GM19043 (cell line): ENCODE measurements at regions not wholly inside any gene's neighbourhood (a gene's known extent, or its start where the extent isn't known, plus 50 kb on each side); places are given as distances from the start of the nearest gene placed in this dataset.
"Not testable (repeated sequence)": the region's sequence is repeated elsewhere in the genome, so short reads cannot be mapped to it uniquely, and the experiment has no call there.

ENCODE experiments used
- ATAC-seq: cut with Tn5 transposase; IDR thresholded peaks from one replicate; pipeline ENCODE4 v1.9.1; 2021; ENCODE audit warnings: low read depth; ENCODE audit not compliant: unreplicated experiment

DNA sequence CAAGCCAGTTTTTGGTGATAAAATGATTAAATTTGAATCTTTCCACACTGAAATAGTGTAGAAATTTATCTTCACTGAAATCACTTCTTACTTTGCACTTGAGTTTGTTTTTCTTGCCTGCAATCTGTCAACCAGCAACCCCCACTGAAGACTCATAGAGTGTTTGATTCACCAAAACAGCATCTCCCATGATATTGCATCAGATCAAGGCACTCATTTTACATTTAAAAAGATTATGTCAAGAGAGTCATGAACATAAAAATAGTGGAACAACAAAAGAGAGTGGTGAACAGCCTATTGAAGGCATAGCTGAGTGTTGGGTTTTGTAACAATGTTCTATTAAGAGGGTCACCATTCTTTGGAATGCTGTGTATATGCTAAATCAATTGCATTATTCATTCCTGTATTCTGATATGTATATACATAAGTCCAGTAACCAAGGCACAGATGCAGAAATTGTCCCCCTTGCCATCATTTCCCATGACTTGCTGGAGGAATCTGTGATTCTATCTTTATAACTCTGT, 1934.9 kb downstream of the ARAP2 start:
- ATAC-seq = no peak

GRCh38 chr4:34318773-34319172, 1925.5 kb downstream of the ARAP2 start:
- no peak for ATAC-seq

DNA sequence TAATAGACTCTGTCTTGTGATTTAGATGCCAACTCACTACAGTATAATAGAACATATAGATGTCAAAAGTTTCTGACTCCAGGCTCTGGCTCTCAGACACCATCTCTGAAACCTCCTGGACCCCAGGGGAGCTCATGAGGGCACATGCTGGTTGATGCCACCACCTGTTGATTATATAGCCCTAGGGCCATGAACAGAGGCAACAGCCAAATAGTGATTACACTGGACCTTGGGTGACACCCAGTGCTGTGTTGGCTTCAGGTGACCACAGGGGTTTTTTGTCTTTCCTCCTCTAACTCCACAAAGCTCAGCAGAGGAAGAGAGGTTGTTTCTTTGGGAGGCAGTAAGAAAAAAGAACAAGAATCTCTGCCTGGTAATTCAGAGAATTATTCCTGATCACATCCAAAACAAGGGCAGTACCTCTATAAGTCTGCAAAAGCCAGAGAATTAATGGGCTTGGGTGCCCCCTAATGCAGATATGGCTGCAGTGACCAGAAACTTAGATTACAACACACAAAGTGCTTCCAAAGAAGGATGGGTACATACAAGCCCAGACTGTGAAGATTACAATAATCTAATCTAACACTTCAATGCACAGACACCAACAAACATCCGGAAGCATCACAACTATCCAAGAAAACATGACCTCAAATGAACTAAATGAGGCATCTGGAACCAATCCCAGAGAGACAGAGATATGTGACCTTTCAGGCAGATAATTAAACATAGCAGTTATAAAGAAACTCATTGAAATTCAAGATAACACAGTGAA, 1920.6 kb downstream of the ARAP2 start:
- no peak for ATAC-seq

DNA sequence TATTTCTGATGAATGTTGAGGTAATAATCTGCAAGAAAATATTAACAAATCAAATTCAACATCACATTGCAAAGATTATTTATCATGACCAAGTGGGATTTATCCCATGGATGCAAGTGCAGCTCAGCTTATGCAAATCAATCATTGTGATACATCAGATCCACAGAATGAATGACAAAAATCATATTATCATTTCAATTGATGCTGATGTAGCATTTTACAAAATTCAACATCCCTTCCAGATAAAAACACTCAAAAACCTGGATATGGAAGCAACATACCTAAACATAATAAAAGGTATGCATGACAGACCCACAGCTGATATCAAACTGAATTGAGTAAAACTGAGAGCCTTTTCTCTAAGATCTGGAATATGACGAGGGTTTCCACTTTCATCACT, 1915.4 kb downstream of the ARAP2 start:
- ATAC-seq = no peak

GRCh38 chr4:34335156-34335555, 1909.2 kb downstream of the ARAP2 start:
- not testable (repeated sequence) for ATAC-seq

- ATAC-seq = not testable (repeated sequence)
Measured at GRCh38 chr4:34335556-34335955, 1908.8 kb downstream of the ARAP2 start.

DNA sequence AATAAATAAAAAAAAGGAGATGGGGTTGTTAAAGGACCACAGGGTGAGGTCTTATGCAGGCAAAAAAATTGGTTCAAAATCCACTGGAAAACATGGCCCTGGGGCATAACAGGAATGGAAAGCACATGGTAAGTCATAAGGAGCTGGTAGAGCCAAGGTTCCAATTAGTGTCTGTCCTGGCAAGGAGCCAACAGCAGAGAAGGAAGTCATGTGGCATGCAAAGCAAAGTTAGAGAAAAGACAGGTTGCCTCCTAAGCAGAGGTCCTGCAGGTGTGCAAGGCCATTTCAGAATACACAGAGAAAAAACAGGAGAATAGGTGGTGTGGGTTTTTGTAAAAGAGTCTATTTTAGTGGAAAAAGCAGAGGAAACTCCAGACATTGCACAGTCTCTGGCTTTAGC, 1881.7 kb downstream of the ARAP2 start:
- ATAC-seq = no peak

GRCh38 chr4:34363842-34364241, 1880.5 kb downstream of the ARAP2 start:
- ATAC-seq = no peak

DNA sequence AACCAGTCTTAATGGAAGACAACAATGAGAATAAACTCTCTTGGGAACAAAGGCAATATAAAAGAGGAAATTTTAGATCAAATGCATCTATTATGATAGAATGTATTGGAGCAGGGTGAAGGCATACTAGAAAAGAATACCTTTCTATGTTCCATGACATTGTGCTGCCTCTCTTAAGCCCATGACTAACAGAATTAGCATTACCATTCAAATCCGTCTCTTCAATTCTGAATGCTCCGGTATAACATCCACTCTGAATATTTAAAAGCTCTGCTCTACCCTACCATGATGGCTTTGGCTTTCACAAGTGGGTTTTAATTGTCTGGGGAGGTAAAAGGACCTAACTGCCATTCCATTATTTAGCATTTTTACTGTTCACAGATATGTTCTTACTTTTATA, 1878.4 kb downstream of the ARAP2 start:
- no peak for ATAC-seq

DNA sequence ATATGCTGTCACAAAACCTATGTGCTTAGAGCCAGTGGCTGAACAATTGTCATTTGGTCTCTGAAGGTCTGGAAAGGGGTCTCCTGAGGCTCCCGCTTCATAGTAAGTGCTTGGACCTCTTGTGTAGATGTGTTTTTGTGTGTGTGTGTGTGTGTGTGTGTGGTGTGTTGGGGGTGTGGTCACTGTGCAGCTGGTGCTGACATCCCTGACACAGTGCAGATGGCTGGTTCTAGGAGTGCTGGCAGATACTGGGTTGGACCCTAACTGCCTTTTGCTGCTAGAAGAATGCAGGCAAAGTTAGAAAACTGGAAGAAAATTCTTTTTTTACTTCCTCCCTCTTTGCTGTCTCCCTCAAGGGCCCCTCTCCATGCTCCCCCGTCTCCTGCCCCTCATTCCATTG, 1872.6 kb downstream of the ARAP2 start:
- no peak for ATAC-seq

DNA sequence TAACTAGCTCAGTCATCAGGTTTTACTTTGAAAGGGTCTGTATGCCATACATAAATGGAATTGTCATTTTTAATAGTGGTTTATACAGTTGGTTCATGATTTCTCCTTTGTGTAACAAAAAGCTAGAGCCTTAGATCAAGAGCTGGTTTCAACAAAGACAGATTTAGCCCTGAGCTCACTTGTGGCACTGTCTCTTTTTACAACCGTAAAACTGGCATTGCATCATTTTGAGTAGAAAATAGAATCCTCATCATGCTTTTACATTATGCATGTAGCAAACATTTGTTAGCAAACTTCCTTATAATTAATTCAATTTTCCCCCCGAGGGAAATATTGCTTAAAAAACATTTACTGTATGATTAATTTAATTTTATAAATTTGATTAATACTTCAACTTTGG, 1871.5 kb downstream of the ARAP2 start:
- ATAC-seq = no peak

GRCh38 chr4:34373456-34373855, 1870.9 kb downstream of the ARAP2 start:
- ATAC-seq = no peak

DNA sequence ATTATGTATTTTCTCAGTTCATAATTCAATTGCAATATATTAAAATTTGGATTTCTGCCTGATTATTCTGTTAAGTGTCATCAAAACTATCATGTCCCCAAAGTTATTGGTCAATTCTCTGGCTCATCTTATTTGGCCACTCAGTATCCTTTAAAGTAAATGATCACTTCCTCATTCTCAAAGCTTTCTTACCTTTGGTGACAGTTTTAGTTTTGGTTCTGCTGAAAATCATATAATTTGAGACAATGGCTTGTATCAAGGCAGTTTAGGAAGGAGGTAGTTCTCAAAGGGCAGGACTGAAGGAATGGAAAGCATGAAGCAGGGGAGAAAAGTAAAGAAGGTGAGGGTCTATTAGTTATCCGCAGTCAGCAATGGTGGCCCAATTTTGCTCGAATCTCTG, 1832.1 kb downstream of the ARAP2 start:
- no peak for ATAC-seq

DNA sequence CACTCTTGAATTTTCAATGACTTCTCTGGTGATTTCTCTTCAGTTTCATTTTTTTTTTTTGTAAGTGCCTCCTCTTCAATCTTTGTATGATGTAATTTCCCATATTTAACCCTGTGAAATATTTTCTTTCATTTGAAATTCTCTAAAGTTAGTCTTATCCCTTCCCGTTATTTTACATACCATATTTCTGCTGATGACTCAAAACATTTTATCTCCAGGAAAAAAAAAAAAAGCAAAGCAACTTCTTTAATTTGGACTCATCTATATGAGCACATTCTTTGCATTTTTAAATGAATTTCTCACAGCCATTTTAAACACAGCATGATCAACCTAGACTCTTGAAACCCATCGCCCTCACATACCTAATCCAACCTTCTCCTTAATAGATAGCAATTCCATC, 1831.4 kb downstream of the ARAP2 start:
- ATAC-seq = no peak

DNA sequence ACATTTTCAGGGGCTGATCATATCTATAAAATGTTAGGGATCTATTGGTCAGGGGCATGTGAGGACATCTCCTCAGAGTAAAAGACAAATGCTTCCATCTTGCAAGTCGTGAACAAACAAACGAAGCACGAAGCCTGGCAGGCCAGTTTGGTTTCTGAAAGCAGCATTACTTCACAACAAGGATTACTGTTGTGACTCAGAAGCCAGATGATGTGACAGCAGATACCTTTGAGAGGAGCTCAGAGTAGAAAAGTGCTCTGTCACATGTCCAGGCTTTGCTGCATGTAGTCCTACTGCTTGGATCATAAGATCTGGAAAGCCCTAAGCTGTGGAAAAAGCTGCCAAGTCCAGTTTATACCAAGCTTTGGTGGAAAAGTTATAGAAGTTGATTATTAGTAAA, 1827.2 kb downstream of the ARAP2 start:
- no peak for ATAC-seq

- no peak for ATAC-seq
Measured at GRCh38 chr4:34419871-34420270, 1824.4 kb downstream of the ARAP2 start.

- no peak for ATAC-seq
Measured at GRCh38 chr4:34422472-34423175, 1821.7 kb downstream of the ARAP2 start.

GRCh38 chr4:34432706-34433105, 1811.6 kb downstream of the ARAP2 start:
- no peak for ATAC-seq

DNA sequence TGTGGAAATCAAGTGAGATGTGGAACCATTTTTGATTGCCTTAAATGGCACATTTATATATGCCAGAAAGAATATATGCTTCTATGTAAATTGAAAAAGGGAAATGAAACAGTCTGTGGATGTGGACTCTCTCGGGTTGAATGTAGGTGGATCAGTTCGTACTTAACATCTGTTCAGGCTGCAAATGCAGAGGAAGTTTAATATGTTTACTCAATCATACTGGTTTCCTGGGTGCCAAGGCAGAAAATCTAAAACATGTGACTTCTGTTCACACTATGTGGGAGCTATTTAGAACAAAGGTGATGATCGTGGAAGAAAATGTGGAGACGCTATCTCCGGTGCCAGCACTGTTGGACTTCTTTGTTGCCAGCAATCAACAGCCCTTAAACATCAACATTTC, 1809.9 kb downstream of the ARAP2 start:
- ATAC-seq = not testable (repeated sequence)

DNA sequence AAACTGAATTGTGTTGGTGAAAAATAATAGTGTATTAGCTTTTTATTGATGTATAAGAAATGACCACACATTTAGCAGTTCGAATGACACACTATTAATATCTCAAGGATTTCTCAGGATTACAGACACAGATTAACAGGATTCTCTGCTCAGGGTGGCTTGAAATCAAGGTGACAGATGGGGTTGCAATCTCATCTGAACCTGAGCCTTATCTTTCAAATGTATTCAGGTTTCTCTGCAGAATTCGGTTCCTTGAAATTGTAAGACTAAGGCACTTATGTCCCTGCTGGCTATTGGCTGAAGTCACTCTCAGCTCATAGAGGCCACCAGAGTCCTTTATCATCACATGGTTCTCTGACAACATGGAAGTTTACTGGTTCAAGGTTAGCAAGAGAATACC, 1780.1 kb downstream of the ARAP2 start:
- ATAC-seq = no peak

DNA sequence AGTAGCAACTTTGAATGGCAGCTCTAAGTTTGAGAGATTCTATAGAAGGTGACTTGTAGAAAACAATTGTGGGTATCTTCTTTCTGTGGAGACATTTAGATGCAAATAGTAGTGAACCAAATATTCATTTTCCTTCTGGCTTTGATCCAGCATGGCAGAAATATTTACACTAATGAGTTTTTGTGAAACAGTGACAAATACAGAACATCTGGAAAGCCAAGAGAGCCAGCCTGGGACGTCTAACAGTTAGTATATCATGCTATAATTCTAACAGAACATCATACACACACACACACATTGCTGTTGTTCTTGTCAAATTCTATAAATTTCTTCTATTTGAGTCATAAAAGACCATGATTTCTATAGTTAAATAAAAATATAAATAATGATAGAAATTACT, 1777.9 kb downstream of the ARAP2 start:
- ATAC-seq = no peak

- ATAC-seq = no peak
Measured at GRCh38 chr4:34469516-34469915, 1774.8 kb downstream of the ARAP2 start.
